PFSK-1 (cell line): ENCODE measurements at regions not wholly inside any gene's neighbourhood (a gene's known extent, or its start where the extent isn't known, plus 50 kb on each side); places are given as distances from the start of the nearest gene placed in this dataset.

ENCODE experiments used
- FOXP2 ChIP-seq: optimal IDR thresholded peaks from 2 replicates; pipeline ENCODE3; 2011; ENCODE audit warnings: borderline replicate concordance, control low read depth, inconsistent platforms; ENCODE audit not compliant: insufficient read depth; ENCODE audit errors: extremely low read length, extremely low read depth
- POLR2AphosphoS5 ChIP-seq: IDR thresholded peaks from 2 replicates; pipeline ENCODE4 v1.6.1; 2012; ENCODE audit warnings: low read depth, mild to moderate bottlenecking, control low read depth, low read length, moderate library complexity
- REST ChIP-seq, 2 experiments: IDR thresholded peaks; 2 replicates each; pipeline versions ENCODE4 v1.6.1 to v1.8.0; 2011 to 2012; ENCODE audit warnings: low read depth in 2 of 2, low read length in 2 of 2, control low read depth in 1 of 2, inconsistent platforms in 1 of 2, mild to moderate bottlenecking in 1 of 2, moderate library complexity in 1 of 2; ENCODE audit not compliant: insufficient read depth in 1 of 2
- SIN3A ChIP-seq: IDR thresholded peaks from 2 replicates; pipeline ENCODE4 v1.6.1; 2012; ENCODE audit warnings: mild to moderate bottlenecking, low read length, moderate library complexity, borderline replicate concordance; ENCODE audit not compliant: insufficient read depth
- TAF1 ChIP-seq: IDR thresholded peaks from 2 replicates; pipeline ENCODE4 v1.6.1; 2012; ENCODE audit warnings: low read length, control low read depth, borderline replicate concordance; ENCODE audit not compliant: insufficient read depth

- TF ChIP-seq SIN3A (no peak), REST (IDR thresholded peaks at IDR 0.05; ENCODE audit: insufficient read depth in 1 of 2, low read depth in 2 of 2, low read length in 2 of 2) (no peak), POLR2AphosphoS5 (no peak), TAF1 (no peak), FOXP2 (no peak)
Observed at GRCh38 chr2:11094021-11094810, 61.1 kb upstream of the SLC66A3 start.

GRCh38 chr2:11096591-11096990 lies 58.7 kb upstream of the SLC66A3 start:
- no peak for TF ChIP-seq FOXP2
- no peak for TF ChIP-seq TAF1
- TF ChIP-seq POLR2AphosphoS5: no peak
- TF ChIP-seq SIN3A: no peak
- TF ChIP-seq REST (IDR thresholded peaks at IDR 0.05; ENCODE audit: insufficient read depth in 1 of 2, low read depth in 2 of 2, low read length in 2 of 2): no peak

- no peak for TF ChIP-seq POLR2AphosphoS5
- TF ChIP-seq SIN3A: no peak
- no peak for TF ChIP-seq REST (IDR thresholded peaks at IDR 0.05; ENCODE audit: insufficient read depth in 1 of 2, low read depth in 2 of 2, low read length in 2 of 2)
- no peak for TF ChIP-seq TAF1
Observed at GRCh38 chr2:11097038-11097720, 58.1 kb upstream of the SLC66A3 start.

GRCh38 chr2:11097854-11098387 lies 57.3 kb upstream of the SLC66A3 start:
- TF ChIP-seq SIN3A (no peak), TAF1 (no peak), REST (IDR thresholded peaks at IDR 0.05; ENCODE audit: insufficient read depth in 1 of 2, low read depth in 2 of 2, low read length in 2 of 2) (no peak), FOXP2 (no peak), POLR2AphosphoS5 (no peak)
